Transverse colon (tissue), 3 donors: ENCODE measurements at regions not wholly inside any gene's neighbourhood (a gene's known extent, or its start where the extent isn't known, plus 50 kb on each side); places are given as distances from the start of the nearest gene placed in this dataset.
"Not testable (repeated sequence)": the region's sequence is repeated elsewhere in the genome, so short reads cannot be mapped to it uniquely, and the experiment has no call there.

ENCODE experiments used
- CTCF ChIP-seq, 5 experiments: fragments of 200-600 bp in 3 of 5; fragments of 450-650 bp in 2 of 5; sonication (generic) in 3 of 5; IDR thresholded peaks; 1 replicate in 2 of 5; 2 replicates in 3 of 5; pipeline ENCODE4 v1.5.1; 2016 to 2017; ENCODE audit warnings: antibody characterized with exemption in 5 of 5, inconsistent platforms in 3 of 5, mild to moderate bottlenecking in 2 of 5, moderate library complexity in 1 of 5
- EP300 ChIP-seq: sonication (generic); formaldehyde crosslinking; IDR thresholded peaks from one replicate; pipeline ENCODE4 v1.6.1; 2017; ENCODE audit warnings: antibody characterized with exemption, low read depth

GRCh38 chr11:71780116-71780515, 52.9 kb upstream of the DEFB108B start:
- not testable (repeated sequence) for TF ChIP-seq CTCF (IDR thresholded peaks at IDR 0.05); EP300
